NOMO-1 treated with DMSO at 0.1 percent for 48 hours (cell line): ENCODE measurements at regions not wholly inside any gene's neighbourhood (a gene's known extent, or its start where the extent isn't known, plus 50 kb on each side); places are given as distances from the start of the nearest gene placed in this dataset.

Experiments
- DNase-seq: peaks from one replicate; lab custom pipeline; 2025; ENCODE audit not compliant: unreplicated experiment; lab: John Stamatoyannopoulos, UW

GRCh38 chr1:218573925-218574324 lies 228.8 kb downstream of the TGFB2 start:
- no peak for DNase-seq

GRCh38 chr1:218575079-218575478 lies 229.9 kb downstream of the TGFB2 start:
- no peak for DNase-seq

GRCh38 chr1:218575856-218576255 lies 230.7 kb downstream of the TGFB2 start:
- DNase-seq: no peak

- no peak for DNase-seq
These were observed 237.5 kb downstream of the TGFB2 start for GRCh38 chr1:218582646-218583045.

GRCh38 chr1:218584418-218585155 lies 239.5 kb downstream of the TGFB2 start:
- DNase-seq: no peak

- DNase-seq: no peak
These were observed 240.5 kb downstream of the TGFB2 start for GRCh38 chr1:218585511-218586184.

GRCh38 chr1:218587900-218588299 lies 242.8 kb downstream of the TGFB2 start:
- DNase-seq: no peak

GRCh38 chr1:218588540-218589172 lies 243.5 kb downstream of the TGFB2 start:
- DNase-seq: peak; percentile 88

GRCh38 chr1:218589487-218589886 lies 244.4 kb downstream of the TGFB2 start:
- no peak for DNase-seq

- DNase-seq: no peak
These were observed 246.8 kb downstream of the TGFB2 start for GRCh38 chr1:218591966-218592365.

GRCh38 chr1:218592688-218593087 lies 247.6 kb downstream of the TGFB2 start:
- no peak for DNase-seq

GRCh38 chr1:218600968-218601367 lies 255.8 kb downstream of the TGFB2 start:
- no peak for DNase-seq

- no peak for DNase-seq
These were observed 259.1 kb downstream of the TGFB2 start for GRCh38 chr1:218604217-218604616.

- DNase-seq: no peak
These were observed 266.9 kb downstream of the TGFB2 start for GRCh38 chr1:218611916-218612585.

GRCh38 chr1:218613105-218613504 lies 268.0 kb downstream of the TGFB2 start:
- no peak for DNase-seq

- no peak for DNase-seq
These were observed 268.9 kb downstream of the TGFB2 start for GRCh38 chr1:218614031-218614430.

- no peak for DNase-seq
These were observed 271.5 kb downstream of the TGFB2 start for GRCh38 chr1:218616681-218617080.

- DNase-seq: no peak
These were observed 272.9 kb downstream of the TGFB2 start for GRCh38 chr1:218617986-218618385.

- DNase-seq: no peak
These were observed 275.8 kb downstream of the TGFB2 start for GRCh38 chr1:218620956-218621355.

- no peak for DNase-seq
These were observed 278.9 kb downstream of the TGFB2 start for GRCh38 chr1:218624052-218624451.

GRCh38 chr1:218625393-218625792 lies 280.3 kb downstream of the TGFB2 start:
- DNase-seq: no peak
